IMR-90 (cell line): ENCODE measurements at regions not wholly inside any gene's neighbourhood (a gene's known extent, or its start where the extent isn't known, plus 50 kb on each side); places are given as distances from the start of the nearest gene placed in this dataset.

ENCODE experiments used
- ATAC-seq: fragments of 200-7000 bp; cut with Tn5 transposase; 2 replicates; pipeline ENCODE4 v1.9.1; 2020; ENCODE audit warnings: low read depth, mild to moderate bottlenecking, moderate library complexity
- BruUV-seq: library from RNA; stranded (reverse); fragments of 400-500 nt; replicated peaks from 2 replicates; lab custom pipeline; 2021; lab: Mats Ljungman, UMichigan
- CTCF ChIA-PET: fragments of 300-600 bp; formaldehyde crosslinking; extraction: SDS; loops from one replicate; lab custom pipeline; 2021; ENCODE audit warnings: antibody characterized with exemption; lab: Yijun Ruan, JAX
- POLR2A ChIA-PET: fragments of 300-600 bp; sonication (Branson Sonifier 250); formaldehyde crosslinking; loops from one replicate; lab custom pipeline; 2022; ENCODE audit warnings: antibody characterized with exemption; ENCODE audit not compliant: unreplicated experiment; lab: Charles Lee
- DNase-seq: peaks from one replicate; pipeline ENCODE4 v3.0.0; 2013
- H2AFZ ChIP-seq: replicated peaks from 2 replicates; pipeline ENCODE3; 2013; ENCODE audit warnings: low read length, mild to moderate bottlenecking; ENCODE audit not compliant: poor library complexity
- H2AK5ac ChIP-seq: 2 replicates; pipeline ENCODE4 v1.6.1; 2013; ENCODE audit warnings: low read depth, low read length, inconsistent platforms
- H2AK9ac ChIP-seq: replicated peaks from 2 replicates; pipeline ENCODE3; 2013; ENCODE audit warnings: mild to moderate bottlenecking, low read depth, low read length, moderate library complexity; ENCODE audit not compliant: poor library complexity
- H2BK120ac ChIP-seq: 2 replicates; pipeline ENCODE4 v1.6.1; 2013; ENCODE audit warnings: low read depth, low read length, inconsistent platforms
- H2BK15ac ChIP-seq: 3 replicates; pipeline ENCODE4 v1.6.1; 2013; ENCODE audit warnings: low read depth, low read length, inconsistent platforms
- H2BK20ac ChIP-seq: 2 replicates; pipeline ENCODE4 v1.6.1; 2013; ENCODE audit warnings: low read depth, mild to moderate bottlenecking, inconsistent platforms, low read length, moderate library complexity
- H2BK5ac ChIP-seq: 2 replicates; pipeline ENCODE4 v1.6.1; 2013; ENCODE audit warnings: mild to moderate bottlenecking, low read depth, low read length, inconsistent platforms; ENCODE audit not compliant: poor library complexity, severe bottlenecking
- H3K14ac ChIP-seq: replicated peaks from 2 replicates; pipeline ENCODE4 v1.6.1; 2013; ENCODE audit warnings: low read depth, low read length, inconsistent platforms
- H3K18ac ChIP-seq: 2 replicates; pipeline ENCODE4 v1.6.1; 2013; ENCODE audit warnings: low read depth, low read length, control low read depth
- H3K23ac ChIP-seq: 2 replicates; pipeline ENCODE4 v1.6.1; 2013; ENCODE audit warnings: low read depth, low read length, inconsistent platforms
- H3K27ac ChIP-seq: 2 replicates; pipeline ENCODE4 v1.5.1; 2013; ENCODE audit warnings: mild to moderate bottlenecking, control low read depth, low read length; ENCODE audit not compliant: insufficient read depth
- H3K27me3 ChIP-seq: 2 replicates; pipeline ENCODE4 v1.6.1; 2013; ENCODE audit warnings: low read length; ENCODE audit not compliant: control insufficient read depth, insufficient read depth
- H3K36me3 ChIP-seq: 2 replicates; pipeline ENCODE4 v1.6.1; 2013; ENCODE audit warnings: low read length, mixed read lengths; ENCODE audit not compliant: control insufficient read depth, insufficient read depth
- H3K4ac ChIP-seq: 2 replicates; pipeline ENCODE4 v1.6.1; 2013; ENCODE audit warnings: low read depth, low read length, inconsistent platforms
- H3K4me1 ChIP-seq: 2 replicates; pipeline ENCODE4 v1.6.1; 2013; ENCODE audit warnings: low read length, mixed read lengths; ENCODE audit not compliant: control insufficient read depth, insufficient read depth
- H3K4me2 ChIP-seq: 2 replicates; pipeline ENCODE4 v1.6.1; 2013; ENCODE audit warnings: low read depth, mild to moderate bottlenecking, control low read depth, low read length, moderate library complexity
- H3K4me3 ChIP-seq: 2 replicates; pipeline ENCODE4 v1.5.1; 2013; ENCODE audit warnings: low read depth, mild to moderate bottlenecking, control low read depth, low read length, moderate library complexity; ENCODE audit not compliant: insufficient read depth
- H3K56ac ChIP-seq: 2 replicates; pipeline ENCODE4 v1.6.1; 2013; ENCODE audit warnings: low read length, inconsistent platforms; ENCODE audit not compliant: insufficient read depth; ENCODE audit errors: extremely low read depth
- H3K79me1 ChIP-seq, 2 experiments: 2 replicates each; pipeline ENCODE4 v1.6.1; 2013; ENCODE audit warnings: low read length in 2 of 2, inconsistent platforms in 1 of 2, low read depth in 1 of 2
- H3K9ac ChIP-seq: 2 replicates; pipeline ENCODE4 v1.6.1; 2013; ENCODE audit warnings: low read depth, low read length, control low read depth
- H3K9me1 ChIP-seq: 2 replicates; pipeline ENCODE4 v1.6.1; 2013; ENCODE audit warnings: low read length, inconsistent platforms; ENCODE audit not compliant: insufficient read depth
- H3K9me3 ChIP-seq: 2 replicates; pipeline ENCODE4 v1.6.1; 2013; ENCODE audit warnings: low read length; ENCODE audit not compliant: control insufficient read depth, insufficient read depth
- H4K20me1 ChIP-seq: 2 replicates; pipeline ENCODE4 v1.6.1; 2013; ENCODE audit warnings: low read length, inconsistent platforms; ENCODE audit not compliant: insufficient read depth
- H4K5ac ChIP-seq: 2 replicates; pipeline ENCODE4 v1.6.1; 2013; ENCODE audit warnings: mild to moderate bottlenecking, low read depth, low read length, control low read depth
- H4K8ac ChIP-seq, 2 experiments: 2 replicates each; pipeline ENCODE4 v1.6.1; 2013; ENCODE audit warnings: low read depth in 2 of 2, low read length in 2 of 2, control low read depth in 1 of 2, inconsistent platforms in 1 of 2
- H4K91ac ChIP-seq: 2 replicates; pipeline ENCODE4 v1.6.1; 2013; ENCODE audit warnings: low read depth, low read length, inconsistent platforms; ENCODE audit not compliant: insufficient read depth
- CEBPB ChIP-seq: IDR thresholded peaks from 2 replicates; pipeline ENCODE4 v1.6.1; 2012; ENCODE audit warnings: low read depth, low read length, improper control_type of control experiment
- NFE2L2 ChIP-seq: fragments of 150-350 bp; IDR thresholded peaks from 2 replicates; pipeline ENCODE4 v1.6.1; 2016; ENCODE audit warnings: low read depth, mild to moderate bottlenecking, low read length
- POLR2A ChIP-seq: IDR thresholded peaks from 2 replicates; pipeline ENCODE4 v1.6.1; 2012; ENCODE audit warnings: mild to moderate bottlenecking, low read depth, low read length
- RAD21 ChIP-seq: IDR thresholded peaks from 2 replicates; pipeline ENCODE4 v1.6.1; 2012; ENCODE audit warnings: low read length, improper control_type of control experiment
- WGBS, 2 experiments: methylation state at CpG; one replicate each; pipeline versions ENCODE4 v1.1.5 to v1.1.7; 2013; ENCODE audit warnings: missing lambda C conversion rate in 2 of 2; ENCODE audit not compliant: insufficient read length in 1 of 2; ENCODE audit errors: extremely low coverage in 2 of 2; 5-methylcytosine and 5-hydroxymethylcytosine counted together
- dilution Hi-C: fragments of 300-500 bp; cut with HindIII; formaldehyde crosslinking; loops from one replicate; pipeline ENCODE4 v1.14.3; 2018; ENCODE audit warnings: low sequenced_read_pairs; ENCODE audit not compliant: unreplicated experiment
- in situ Hi-C: fragments of 300-500 bp; cut with MboI; formaldehyde crosslinking; loops from 3 replicates; pipeline ENCODE4 v1.14.3; 2019; ENCODE audit warnings: low sequenced_read_pairs, inconsistent platforms, mixed read lengths
- intact Hi-C: fragments of 100-400 bp; cut with micrococcal nuclease; formaldehyde crosslinking; loops from 2 replicates; pipeline ENCODE4 v1.10.0; 2022
- TF ChIP-seq, protein P1 (sequence below): conservative IDR thresholded peaks from 2 replicates; pipeline ENCODE4 v1.5.1; 2012; ENCODE audit warnings: mild to moderate bottlenecking, low read depth, low read length, improper control_type of control experiment
- TF ChIP-seq, protein P2 (sequence below): fragments of 150-350 bp; IDR thresholded peaks from 2 replicates; pipeline ENCODE4 v1.6.1; 2017; ENCODE audit warnings: mild to moderate bottlenecking, antibody characterized with exemption, low read length, low read depth
- TF ChIP-seq, protein P3 (sequence below): fragments of 150-350 bp; IDR thresholded peaks from 2 replicates; pipeline ENCODE4 v1.6.1; 2016; ENCODE audit warnings: low read depth, mild to moderate bottlenecking, low read length, moderate library complexity, borderline replicate concordance

DNA sequence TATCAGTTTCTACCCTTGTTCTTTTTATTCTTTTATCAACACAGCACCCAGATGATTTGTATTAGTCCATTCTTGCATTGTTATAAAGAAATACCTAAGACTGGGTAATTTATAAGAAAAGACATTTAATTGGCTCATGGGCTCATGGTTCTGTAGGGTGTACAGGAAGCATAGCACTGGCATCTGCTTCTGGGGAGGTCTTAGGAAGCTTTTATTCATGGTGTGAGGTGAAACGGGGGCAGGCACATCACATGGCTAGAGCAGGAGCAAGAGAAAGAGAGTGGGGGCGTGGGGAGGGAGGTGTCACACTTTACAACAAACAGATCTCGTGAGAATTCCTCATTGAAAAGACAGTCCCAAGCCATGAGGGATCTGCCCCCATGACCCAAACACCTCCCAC, 285.3 kb downstream of the SMARCA1 start:
- dilution Hi-C loops (no loop called here), in situ Hi-C loops (no loop called here), intact Hi-C loops (no loop called here)
- H4K91ac ChIP-seq: no peak overlapping the region
- H3K4me2 ChIP-seq: no peak overlapping the region
- H2BK120ac ChIP-seq: no peak overlapping the region
- no peak overlapping the region for H2BK20ac ChIP-seq
- no peaks in the 10 kb centered on the region for H3K79me1 ChIP-seq
- no peaks in the 10 kb centered on the region for H3K27me3 ChIP-seq
- no peak overlapping the region for H2BK15ac ChIP-seq
- H4K8ac ChIP-seq: no peak overlapping the region
- no peak overlapping the region for H3K4me3 ChIP-seq
- H3K18ac ChIP-seq: no peak overlapping the region
- no peak overlapping the region for H2AFZ ChIP-seq
- TF ChIP-seq, protein P1, sequence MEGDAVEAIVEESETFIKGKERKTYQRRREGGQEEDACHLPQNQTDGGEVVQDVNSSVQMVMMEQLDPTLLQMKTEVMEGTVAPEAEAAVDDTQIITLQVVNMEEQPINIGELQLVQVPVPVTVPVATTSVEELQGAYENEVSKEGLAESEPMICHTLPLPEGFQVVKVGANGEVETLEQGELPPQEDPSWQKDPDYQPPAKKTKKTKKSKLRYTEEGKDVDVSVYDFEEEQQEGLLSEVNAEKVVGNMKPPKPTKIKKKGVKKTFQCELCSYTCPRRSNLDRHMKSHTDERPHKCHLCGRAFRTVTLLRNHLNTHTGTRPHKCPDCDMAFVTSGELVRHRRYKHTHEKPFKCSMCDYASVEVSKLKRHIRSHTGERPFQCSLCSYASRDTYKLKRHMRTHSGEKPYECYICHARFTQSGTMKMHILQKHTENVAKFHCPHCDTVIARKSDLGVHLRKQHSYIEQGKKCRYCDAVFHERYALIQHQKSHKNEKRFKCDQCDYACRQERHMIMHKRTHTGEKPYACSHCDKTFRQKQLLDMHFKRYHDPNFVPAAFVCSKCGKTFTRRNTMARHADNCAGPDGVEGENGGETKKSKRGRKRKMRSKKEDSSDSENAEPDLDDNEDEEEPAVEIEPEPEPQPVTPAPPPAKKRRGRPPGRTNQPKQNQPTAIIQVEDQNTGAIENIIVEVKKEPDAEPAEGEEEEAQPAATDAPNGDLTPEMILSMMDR: no peak
- no peak for TF ChIP-seq POLR2A
- TF ChIP-seq RAD21: no peak
- TF ChIP-seq, protein P2, sequence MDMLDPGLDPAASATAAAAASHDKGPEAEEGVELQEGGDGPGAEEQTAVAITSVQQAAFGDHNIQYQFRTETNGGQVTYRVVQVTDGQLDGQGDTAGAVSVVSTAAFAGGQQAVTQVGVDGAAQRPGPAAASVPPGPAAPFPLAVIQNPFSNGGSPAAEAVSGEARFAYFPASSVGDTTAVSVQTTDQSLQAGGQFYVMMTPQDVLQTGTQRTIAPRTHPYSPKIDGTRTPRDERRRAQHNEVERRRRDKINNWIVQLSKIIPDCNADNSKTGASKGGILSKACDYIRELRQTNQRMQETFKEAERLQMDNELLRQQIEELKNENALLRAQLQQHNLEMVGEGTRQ: no peak
- TF ChIP-seq NFE2L2: no peak
- no peak for TF ChIP-seq CEBPB
- TF ChIP-seq, protein P3, sequence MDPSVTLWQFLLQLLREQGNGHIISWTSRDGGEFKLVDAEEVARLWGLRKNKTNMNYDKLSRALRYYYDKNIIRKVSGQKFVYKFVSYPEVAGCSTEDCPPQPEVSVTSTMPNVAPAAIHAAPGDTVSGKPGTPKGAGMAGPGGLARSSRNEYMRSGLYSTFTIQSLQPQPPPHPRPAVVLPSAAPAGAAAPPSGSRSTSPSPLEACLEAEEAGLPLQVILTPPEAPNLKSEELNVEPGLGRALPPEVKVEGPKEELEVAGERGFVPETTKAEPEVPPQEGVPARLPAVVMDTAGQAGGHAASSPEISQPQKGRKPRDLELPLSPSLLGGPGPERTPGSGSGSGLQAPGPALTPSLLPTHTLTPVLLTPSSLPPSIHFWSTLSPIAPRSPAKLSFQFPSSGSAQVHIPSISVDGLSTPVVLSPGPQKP: no peak
- no peaks in the 10 kb centered on the region for H3K9me1 ChIP-seq
- no peaks in the 10 kb centered on the region for H3K9me3 ChIP-seq
- no CpG with 5 or more reads among the region's 3 CpGs for WGBS, 2 experiments
- H3K14ac ChIP-seq: no peak overlapping the region
- DNase-seq: no peak
- ChIA-PET CTCF (no interaction called here), POLR2A (no interaction called here)
- no peak overlapping the region for H2BK5ac ChIP-seq
- H4K20me1 ChIP-seq: no peaks in the 10 kb centered on the region
- H2AK9ac ChIP-seq: no peak overlapping the region
- no peak overlapping the region for H3K23ac ChIP-seq
- H3K56ac ChIP-seq: no peak overlapping the region
- no peaks in the 10 kb centered on the region for H3K36me3 ChIP-seq
- no TSS peak for BruUV-seq
- H2AK5ac ChIP-seq: no peak overlapping the region
- no peak overlapping the region for H3K4ac ChIP-seq
- H3K9ac ChIP-seq: no peak overlapping the region
- H4K5ac ChIP-seq: no peak overlapping the region
- H3K4me1 ChIP-seq: no peaks in the 10 kb centered on the region
- ATAC-seq: no peak
- no peak overlapping the region for H3K27ac ChIP-seq
